HL-60 (cell line): ENCODE measurements at regions not wholly inside any gene's neighbourhood (a gene's known extent, or its start where the extent isn't known, plus 50 kb on each side); places are given as distances from the start of the nearest gene placed in this dataset.

Experiments
- DNase-seq, 2 experiments: peaks; one replicate each; pipeline ENCODE4 v3.0.0-alpha.2; 2010 to 2020; ENCODE audit warnings: low read depth in 1 of 2, low spot score in 1 of 2
- H3K27ac ChIP-seq: fragments of 250-450 bp; sonication (Bioruptor Pico); replicated peaks from 2 replicates; pipeline ENCODE4 v1.5.1; 2020; ENCODE audit warnings: mild to moderate bottlenecking, moderate library complexity
- H3K27me3 ChIP-seq: fragments of 250-450 bp; sonication (Bioruptor Pico); 2 replicates; pipeline ENCODE4 v1.5.1; 2021; ENCODE audit warnings: mild to moderate bottlenecking, moderate library complexity; ENCODE audit not compliant: insufficient read depth, poor library complexity, severe bottlenecking
- H3K4me3 ChIP-seq: replicated peaks from 2 replicates; pipeline ENCODE4 v1.5.1; 2011; ENCODE audit warnings: mild to moderate bottlenecking, control low read depth, low read length; ENCODE audit not compliant: insufficient read depth
- CTCF ChIP-seq: IDR thresholded peaks from one replicate; pipeline ENCODE4 v1.5.1; 2011; ENCODE audit warnings: low read length, control low read depth, inconsistent platforms; ENCODE audit not compliant: insufficient read depth
- GABPA ChIP-seq: IDR thresholded peaks from 2 replicates; pipeline ENCODE4 v1.6.1; 2012; ENCODE audit warnings: low read depth
- POLR2AphosphoS5 ChIP-seq: IDR thresholded peaks from 2 replicates; pipeline ENCODE4 v1.6.1; 2012; ENCODE audit warnings: low read depth
- REST ChIP-seq: IDR thresholded peaks from 2 replicates; pipeline ENCODE4 v1.6.1; 2012; ENCODE audit warnings: low read depth; ENCODE audit not compliant: insufficient replicate concordance
- SPI1 ChIP-seq: IDR thresholded peaks from 2 replicates; pipeline ENCODE4 v1.6.1; 2012; ENCODE audit warnings: low read depth, mild to moderate bottlenecking, borderline replicate concordance

GRCh38 chr10:78351809-78352208 is 318.1 kb downstream of the RPS24 start:
- no peak for DNase-seq
- TF ChIP-seq GABPA (no peak), CTCF (no peak), SPI1 (no peak), POLR2AphosphoS5 (no peak), REST (no peak)
- Histone ChIP-seq H3K4me3 (no peak overlapping the region), H3K27ac (no peak overlapping the region), H3K27me3 (no peaks in the 10 kb centered on the region)

- Histone ChIP-seq H3K27ac (no peak overlapping the region), H3K4me3 (no peak overlapping the region), H3K27me3 (no peaks in the 10 kb centered on the region)
- TF ChIP-seq REST (no peak), POLR2AphosphoS5 (no peak), CTCF (no peak)
- DNase-seq = no peak
Observed at GRCh38 chr10:78353636-78354035, 320.0 kb downstream of the RPS24 start.

GRCh38 chr10:78354101-78354500 is 320.4 kb downstream of the RPS24 start:
- DNase-seq = no peak
- Histone ChIP-seq H3K27me3 (no peaks in the 10 kb centered on the region), H3K27ac (no peak overlapping the region), H3K4me3 (no peak overlapping the region)
- TF ChIP-seq CTCF (no peak), REST (no peak), GABPA (no peak), SPI1 (no peak), POLR2AphosphoS5 (no peak)
